GM21619 (cell line): ENCODE measurements at regions not wholly inside any gene's neighbourhood (a gene's known extent, or its start where the extent isn't known, plus 50 kb on each side); places are given as distances from the start of the nearest gene placed in this dataset.

ENCODE experiments used
- ATAC-seq: cut with Tn5 transposase; IDR thresholded peaks from one replicate; pipeline ENCODE4 v1.9.1; 2021; ENCODE audit not compliant: unreplicated experiment

GRCh38 chr15:68524753-68525584 is 53.8 kb upstream of the CORO2B start:
- no peak for ATAC-seq

- peak; percentile 35 for ATAC-seq
Measured at GRCh38 chr15:68525815-68526214, 53.0 kb upstream of the CORO2B start.

GRCh38 chr15:68526269-68526668 is 52.5 kb upstream of the CORO2B start:
- peak; percentile 74 for ATAC-seq

GRCh38 chr15:68526784-68527183 is 52.0 kb upstream of the CORO2B start:
- no peak for ATAC-seq

- ATAC-seq, result no peak
Measured at GRCh38 chr15:68528626-68529290, 50.0 kb upstream of the CORO2B start.
